Kidney (tissue), 13 donors: ENCODE measurements at regions not wholly inside any gene's neighbourhood (a gene's known extent, or its start where the extent isn't known, plus 50 kb on each side); places are given as distances from the start of the nearest gene placed in this dataset.
A peak's percentile ranks its signal among the peaks of the same experiment; 100 is the strongest.

Experiments used
- DNase-seq, 5 donors: peaks; one replicate each; pipeline ENCODE4 v3.0.0-alpha.2; 2013 to 2020
- FAIRE-seq: peaks from 2 replicates; lab custom pipeline; 2012; peaks lifted over from hg19 to GRCh38; lab: Jason Lieb, UNC
- H3K27ac ChIP-seq, 2 donors: one replicate each; pipeline ENCODE4 v1.7.0; 2013; ENCODE audit warnings: low read depth in 2 of 2, low read length in 2 of 2, inconsistent platforms in 1 of 2
- H3K27me3 ChIP-seq: one replicate; pipeline ENCODE4 v1.7.1; 2013; ENCODE audit warnings: low read length, inconsistent platforms; ENCODE audit not compliant: control insufficient read depth, insufficient read depth
- H3K36me3 ChIP-seq, 3 donors: one replicate each; pipeline versions ENCODE4 v1.7.0 to v1.7.1; 2013; ENCODE audit warnings: low read length in 3 of 3, control low read depth in 1 of 3, inconsistent platforms in 1 of 3; ENCODE audit not compliant: insufficient read depth in 3 of 3, control insufficient read depth in 2 of 3
- H3K4me1 ChIP-seq, 3 donors: one replicate each; pipeline versions ENCODE4 v1.7.0 to v1.7.1; 2013; ENCODE audit warnings: low read length in 3 of 3, inconsistent platforms in 1 of 3, low read depth in 1 of 3; ENCODE audit not compliant: control insufficient read depth in 2 of 3, insufficient read depth in 2 of 3
- H3K4me3 ChIP-seq, 3 donors: one replicate each; pipeline versions ENCODE4 v1.7.0 to v1.8.1; 2013; ENCODE audit warnings: low read length in 3 of 3, control low read depth in 1 of 3, inconsistent platforms in 1 of 3
- H3K9ac ChIP-seq, 3 donors: one replicate each; pipeline versions ENCODE4 v1.7.0 to v1.7.1; 2013; ENCODE audit warnings: low read length in 3 of 3, control low read depth in 1 of 3, inconsistent platforms in 1 of 3
- H3K9me3 ChIP-seq, 3 donors: one replicate each; pipeline versions ENCODE4 v1.7.0 to v1.7.1; 2013; ENCODE audit warnings: low read length in 3 of 3, control low read depth in 1 of 3, inconsistent platforms in 1 of 3; ENCODE audit not compliant: control insufficient read depth in 2 of 3, insufficient read depth in 1 of 3
- CTCF ChIP-seq: IDR thresholded peaks from 3 replicates; pipeline ENCODE4 v1.5.1; 2012; ENCODE audit warnings: mild to moderate bottlenecking, moderate library complexity, borderline replicate concordance; ENCODE audit not compliant: insufficient read depth; ENCODE audit errors: extremely low read depth
- intact Hi-C: fragments of 100-400 bp; cut with DNase I; formaldehyde crosslinking; loops from one replicate; pipeline ENCODE4 v1.11.1; 2022
- donor health status: control.
- donor health status: control.
- donor health status: control.
- donor health status: control.
- donor health status: control.
- donor health status: DM: yes; HTN: yes; CAD: no.
- donor health status: Normal renal cell carcinoma (clear cell type).

GRCh38 chr1:239891621-239892358 is 199.9 kb upstream of the FMN2 start:
- peaks cover 0 to 2% (median 2%) of the 10 kb centered on the region in 3 donors for H3K4me1 ChIP-seq
- no peak overlapping the region for H3K27ac ChIP-seq
- no peak for FAIRE-seq

GRCh38 chr1:239892602-239893001 is 199.1 kb upstream of the FMN2 start:
- no peak overlapping the region for H3K27ac ChIP-seq
- TF ChIP-seq CTCF: no peak
- no peak overlapping the region for H3K9ac ChIP-seq
- no peaks in the 10 kb centered on the region for H3K36me3 ChIP-seq
- H3K4me1 ChIP-seq: peaks cover 0 to 4% (median 2%) of the 10 kb centered on the region in 3 donors
- intact Hi-C loops: loop anchor here (10.0 kb wide), 1 partner anchor 488 kb away; no protein-coding TSS in a partner anchor
- no peak overlapping the region for H3K4me3 ChIP-seq
- DNase-seq: peak in 1 of 5 donors; percentile 15
- no peaks in the 10 kb centered on the region for H3K9me3 ChIP-seq
- no peaks in the 10 kb centered on the region for H3K27me3 ChIP-seq
- no peak for FAIRE-seq

More at GRCh38 chr1:239891621-239892358, 199.9 kb upstream of the FMN2 start:
- Histone ChIP-seq H3K9ac (no peak overlapping the region), H3K27me3 (no peaks in the 10 kb centered on the region), H3K36me3 (no peaks in the 10 kb centered on the region), H3K9me3 (no peaks in the 10 kb centered on the region), H3K4me3 (no peak overlapping the region)
- no peak for DNase-seq
- intact Hi-C loops: loop anchor here (10.0 kb wide), 1 partner anchor 487 kb away; no protein-coding TSS in a partner anchor
- TF ChIP-seq CTCF: no peak

GRCh38 chr1:239893127-239893731 is 198.5 kb upstream of the FMN2 start:
- no peak overlapping the region for H3K4me3 ChIP-seq
- H3K36me3 ChIP-seq: no peaks in the 10 kb centered on the region
- intact Hi-C loops: loop anchor here (10.0 kb wide), 1 partner anchor 488 kb away; no protein-coding TSS in a partner anchor
- no peak for TF ChIP-seq CTCF
- H3K9me3 ChIP-seq: no peaks in the 10 kb centered on the region
- no peaks in the 10 kb centered on the region for H3K27me3 ChIP-seq
- FAIRE-seq (no peak), DNase-seq (no peak)
- H3K9ac ChIP-seq: no peak overlapping the region
- peaks cover 0 to 4% (median 2%) of the 10 kb centered on the region in 3 donors for H3K4me1 ChIP-seq
- no peak overlapping the region for H3K27ac ChIP-seq
